B cell (primary cell): ENCODE measurements at regions not wholly inside any gene's neighbourhood (a gene's known extent, or its start where the extent isn't known, plus 50 kb on each side); places are given as distances from the start of the nearest gene placed in this dataset.
"Not testable (repeated sequence)": the region's sequence is repeated elsewhere in the genome, so short reads cannot be mapped to it uniquely, and the experiment has no call there.

Experiments
- ATAC-seq: fragments of 200-7000 bp; cut with Tn5 transposase; one replicate; pipeline ENCODE4 v1.10.0; 2021; ENCODE audit warnings: low read depth, mild to moderate bottlenecking, moderate number of reproducible peaks, moderate library complexity
- CTCF ChIA-PET: fragments of 350-600 bp; sonication (Branson Sonifier 250); formaldehyde crosslinking; loops from one replicate; lab custom pipeline; 2021; ENCODE audit warnings: antibody characterized with exemption, inconsistent platforms; lab: Charles Lee
- POLR2A ChIA-PET: fragments of 350-600 bp; sonication (Branson Sonifier 250); formaldehyde crosslinking; loops from one replicate; lab custom pipeline; 2021; ENCODE audit warnings: antibody characterized with exemption; lab: Charles Lee
- DNase-seq: peaks from one replicate; pipeline ENCODE4 v3.0.0; 2013
- H2AFZ ChIP-seq: 2 replicates; pipeline ENCODE4 v1.6.1; 2012; ENCODE audit warnings: mild to moderate bottlenecking, low read depth, low read length; ENCODE audit not compliant: insufficient read depth, poor library complexity, severe bottlenecking
- H3K27ac ChIP-seq, 2 donors: 1 replicate in 1 of 2; 2 replicates in 1 of 2; pipeline ENCODE4 v1.5.1; 2012 to 2013; ENCODE audit warnings: low read length in 2 of 2, mild to moderate bottlenecking in 2 of 2, moderate library complexity in 1 of 2
- H3K27me3 ChIP-seq, 4 experiments: fragments of 200-600 bp in 1 of 4; sonication (generic) in 1 of 4; replicated peaks in 1 of 4; 1 replicate in 2 of 4; 2 replicates in 2 of 4; pipeline versions ENCODE4 v1.6.1 to v1.7.0; 2013 to 2016; ENCODE audit warnings: low read length in 3 of 4, mild to moderate bottlenecking in 2 of 4, mixed read lengths in 1 of 4, moderate library complexity in 1 of 4; ENCODE audit not compliant: insufficient read depth in 4 of 4, control insufficient read depth in 3 of 4; ENCODE audit errors: control extremely low read depth in 1 of 4
- H3K36me3 ChIP-seq, 2 experiments: replicated peaks in 1 of 2; 1 replicate in 1 of 2; 2 replicates in 1 of 2; pipeline versions ENCODE4 v1.6.1 to v1.7.1; 2013; ENCODE audit warnings: low read length in 1 of 2; ENCODE audit not compliant: insufficient read depth in 2 of 2, control insufficient read depth in 1 of 2; ENCODE audit errors: control extremely low read depth in 1 of 2, extremely low read depth in 1 of 2
- H3K4me1 ChIP-seq, 2 donors: fragments of 200-600 bp in 1 of 2; sonication (generic) in 1 of 2; 1 replicate in 1 of 2; 2 replicates in 1 of 2; pipeline versions ENCODE4 v1.5.1 to v1.6.1; 2013 to 2017; ENCODE audit warnings: low read length in 2 of 2; ENCODE audit not compliant: control insufficient read depth in 2 of 2, insufficient read depth in 2 of 2
- H3K4me2 ChIP-seq: replicated peaks from 2 replicates; pipeline ENCODE3; 2012; ENCODE audit warnings: mild to moderate bottlenecking, low read depth, low read length; ENCODE audit not compliant: poor library complexity, severe bottlenecking
- H3K4me3 ChIP-seq, 5 experiments: fragments of 200-600 bp in 1 of 5; sonication (generic) in 1 of 5; 1 replicate in 3 of 5; 2 replicates in 2 of 5; pipeline versions ENCODE4 v1.5.1 to v1.7.0; 2011 to 2016; ENCODE audit warnings: low read length in 4 of 5, mild to moderate bottlenecking in 4 of 5, low read depth in 2 of 5, control low read depth in 1 of 5, moderate library complexity in 1 of 5; ENCODE audit not compliant: insufficient read depth in 1 of 5; ENCODE audit errors: control extremely low read depth in 1 of 5, extremely low read depth in 1 of 5
- H3K79me2 ChIP-seq: fragments of 200-600 bp; sonication (generic); one replicate; pipeline ENCODE4 v1.6.0; 2016; ENCODE audit warnings: low read length; ENCODE audit not compliant: control insufficient read depth, insufficient read depth
- H3K9ac ChIP-seq: fragments of 200-600 bp; sonication (generic); 2 replicates; pipeline ENCODE4 v1.6.1; 2017; ENCODE audit warnings: mild to moderate bottlenecking, low read length, moderate library complexity
- H3K9me3 ChIP-seq, 3 donors: one replicate each; pipeline versions ENCODE4 v1.6.1 to v1.7.1; 2013; ENCODE audit warnings: low read length in 2 of 3; ENCODE audit not compliant: control insufficient read depth in 2 of 3, insufficient read depth in 1 of 3; ENCODE audit errors: control extremely low read depth in 1 of 3
- H4K20me1 ChIP-seq: 2 replicates; pipeline ENCODE4 v1.6.0; 2012; ENCODE audit warnings: mild to moderate bottlenecking, low read length; ENCODE audit not compliant: insufficient read depth, control insufficient read depth, poor library complexity, severe bottlenecking
- H3K27ac Mint-ChIP-seq: one replicate; pipeline ENCODE4 v1.8.0; 2021; ENCODE audit warnings: mixed read lengths
- H3K27me3 Mint-ChIP-seq: one replicate; pipeline ENCODE4 v1.8.0; 2021; ENCODE audit warnings: mixed read lengths
- H3K4me1 Mint-ChIP-seq: one replicate; pipeline ENCODE4 v1.8.0; 2021; ENCODE audit warnings: mixed read lengths
- H3K4me3 Mint-ChIP-seq: one replicate; pipeline ENCODE4 v1.8.0; 2021; ENCODE audit warnings: mixed read lengths
- H3K9me3 Mint-ChIP-seq: one replicate; pipeline ENCODE4 v1.8.0; 2022; ENCODE audit warnings: mixed read lengths; ENCODE audit not compliant: insufficient read depth
- EZH2 ChIP-seq: IDR thresholded peaks from 2 replicates; pipeline ENCODE4 v1.6.1; 2012; ENCODE audit warnings: borderline replicate concordance, low read depth, mild to moderate bottlenecking, moderate library complexity, low read length; ENCODE audit not compliant: insufficient read depth, poor library complexity, severe bottlenecking
- WGBS: methylation state at CpG from one replicate; pipeline ENCODE4 v1.1.5; 2013; ENCODE audit warnings: missing lambda C conversion rate; ENCODE audit not compliant: insufficient coverage; 5-methylcytosine and 5-hydroxymethylcytosine counted together
- intact Hi-C: fragments of 100-400 bp; cut with micrococcal nuclease; formaldehyde crosslinking; loops from one replicate; pipeline ENCODE4 v1.10.0; 2022
- TF ChIP-seq, protein P1 (sequence below): fragments of 200-600 bp; IDR thresholded peaks from one replicate; pipeline ENCODE4 v1.8.0; 2022; ENCODE audit warnings: antibody characterized with exemption, mild to moderate bottlenecking

DNA sequence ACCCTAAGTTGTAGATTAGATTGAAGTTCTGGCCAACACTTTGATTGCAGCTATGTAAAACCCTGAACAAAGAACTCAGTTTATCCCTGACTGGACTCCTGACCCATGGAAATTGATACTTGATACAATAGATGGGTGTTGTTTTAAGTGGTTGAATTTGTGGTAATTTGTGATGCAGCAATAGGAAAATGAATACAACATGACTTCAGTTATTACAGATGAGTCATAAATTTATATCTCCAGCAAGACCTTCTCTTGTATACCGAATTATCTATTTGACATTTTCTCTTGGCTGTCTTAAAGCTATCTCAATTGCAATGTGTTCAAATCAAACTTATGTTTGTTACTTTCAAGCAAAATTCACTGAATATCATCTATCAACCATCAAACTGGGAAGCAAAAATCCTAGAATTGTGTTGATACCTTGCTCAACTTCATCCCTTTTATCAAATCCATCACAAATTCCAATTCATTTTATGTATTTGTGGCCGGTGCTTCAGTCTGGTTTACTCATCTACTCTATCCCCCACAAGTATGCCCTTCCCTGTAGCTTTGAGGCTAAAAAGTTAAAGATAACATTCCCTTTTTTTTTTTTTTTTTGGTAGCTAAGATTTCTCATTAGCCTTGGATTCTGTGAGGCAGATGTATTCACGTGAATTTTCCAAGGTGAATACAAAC, 129.4 kb upstream of the CENPW start:
- Histone ChIP-seq H3K36me3 (no peaks in the 10 kb centered on the region), H3K79me2 (no peaks in the 10 kb centered on the region), H3K9ac (no peak overlapping the region), H2AFZ (no peak overlapping the region), H3K27me3 (no peaks in the 10 kb centered on the region), H4K20me1 (no peaks in the 10 kb centered on the region), H3K4me1 (no peaks in the 10 kb centered on the region), H3K27ac (no peak overlapping the region), H3K4me3 (no peak overlapping the region), H3K4me2 (no peak overlapping the region), H3K9me3 (no peaks in the 10 kb centered on the region)
- Mint-ChIP-seq H3K9me3 (peaks cover 2% of the 10 kb centered on the region), H3K4me1 (no peaks in the 10 kb centered on the region), H3K4me3 (no peak overlapping the region), H3K27ac (no peak overlapping the region), H3K27me3 (no peaks in the 10 kb centered on the region)
- ATAC-seq: no peak
- TF ChIP-seq EZH2: no peak
- TF ChIP-seq, protein P1, sequence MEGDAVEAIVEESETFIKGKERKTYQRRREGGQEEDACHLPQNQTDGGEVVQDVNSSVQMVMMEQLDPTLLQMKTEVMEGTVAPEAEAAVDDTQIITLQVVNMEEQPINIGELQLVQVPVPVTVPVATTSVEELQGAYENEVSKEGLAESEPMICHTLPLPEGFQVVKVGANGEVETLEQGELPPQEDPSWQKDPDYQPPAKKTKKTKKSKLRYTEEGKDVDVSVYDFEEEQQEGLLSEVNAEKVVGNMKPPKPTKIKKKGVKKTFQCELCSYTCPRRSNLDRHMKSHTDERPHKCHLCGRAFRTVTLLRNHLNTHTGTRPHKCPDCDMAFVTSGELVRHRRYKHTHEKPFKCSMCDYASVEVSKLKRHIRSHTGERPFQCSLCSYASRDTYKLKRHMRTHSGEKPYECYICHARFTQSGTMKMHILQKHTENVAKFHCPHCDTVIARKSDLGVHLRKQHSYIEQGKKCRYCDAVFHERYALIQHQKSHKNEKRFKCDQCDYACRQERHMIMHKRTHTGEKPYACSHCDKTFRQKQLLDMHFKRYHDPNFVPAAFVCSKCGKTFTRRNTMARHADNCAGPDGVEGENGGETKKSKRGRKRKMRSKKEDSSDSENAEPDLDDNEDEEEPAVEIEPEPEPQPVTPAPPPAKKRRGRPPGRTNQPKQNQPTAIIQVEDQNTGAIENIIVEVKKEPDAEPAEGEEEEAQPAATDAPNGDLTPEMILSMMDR: no peak
- ChIA-PET POLR2A (no interaction called here), CTCF (no interaction called here)
- DNase-seq: no peak
- intact Hi-C loops: no loop called here
- WGBS: 90% methylated on average over 2 of the region's 3 CpGs

DNA sequence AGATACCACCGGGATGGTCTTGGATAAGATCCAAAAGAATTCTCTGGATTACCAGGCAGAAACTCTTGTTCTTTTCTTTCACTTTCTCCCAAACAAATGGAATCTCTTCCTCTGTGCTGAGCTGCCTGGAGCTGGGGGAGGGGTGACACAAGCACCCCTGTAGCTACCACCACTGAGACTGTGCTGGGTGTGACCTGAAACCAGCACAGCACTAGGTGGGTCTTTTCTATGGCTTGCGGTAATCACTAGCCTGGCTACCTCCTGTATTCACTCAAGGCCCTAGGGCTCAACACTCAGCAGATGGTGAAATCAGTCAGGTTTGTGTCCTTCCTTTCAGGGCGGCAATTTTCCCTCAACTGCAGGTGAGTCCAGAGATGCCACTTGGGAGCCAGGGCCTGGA, 122.4 kb upstream of the CENPW start:
- H3K9ac ChIP-seq: no peak overlapping the region
- 94% methylated on average over 2 of the region's 3 CpGs for WGBS
- Mint-ChIP-seq H3K4me3 (no peak overlapping the region), H3K9me3 (peaks cover 7% of the 10 kb centered on the region), H3K4me1 (no peaks in the 10 kb centered on the region), H3K27ac (no peak overlapping the region), H3K27me3 (no peaks in the 10 kb centered on the region)
- DNase-seq (no peak), ATAC-seq (no peak)
- H3K27ac ChIP-seq: no peak overlapping the region
- H3K79me2 ChIP-seq: no peaks in the 10 kb centered on the region
- H3K4me1 ChIP-seq: no peaks in the 10 kb centered on the region
- no peaks in the 10 kb centered on the region for H3K9me3 ChIP-seq
- no peak for TF ChIP-seq EZH2
- TF ChIP-seq, protein P1: no peak
- H3K4me3 ChIP-seq: no peak overlapping the region
- H3K27me3 ChIP-seq: no peaks in the 10 kb centered on the region
- POLR2A ChIA-PET: no interaction called here
- no peaks in the 10 kb centered on the region for H3K36me3 ChIP-seq
- no peak overlapping the region for H3K4me2 ChIP-seq
- CTCF ChIA-PET: no interaction called here
- H4K20me1 ChIP-seq: no peaks in the 10 kb centered on the region
- intact Hi-C loops: no loop called here
- no peak overlapping the region for H2AFZ ChIP-seq

DNA sequence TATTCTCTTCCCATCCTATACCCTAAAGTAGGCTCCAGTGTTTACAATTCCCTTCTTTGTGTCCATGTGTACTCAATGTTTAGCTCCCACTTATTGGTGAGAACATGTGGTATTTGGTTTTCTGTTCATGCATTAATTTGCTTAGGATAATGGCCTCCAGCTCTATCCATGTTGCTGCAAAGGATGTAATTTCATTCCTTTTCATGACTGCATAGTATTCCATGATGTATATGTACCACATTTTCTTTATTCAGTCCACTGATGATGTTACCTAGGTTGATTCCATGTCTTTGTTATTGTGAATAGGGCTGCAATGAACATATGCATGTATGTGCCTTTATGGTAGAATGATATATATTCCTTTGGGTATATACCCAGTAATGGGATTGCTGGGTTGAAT, 119.0 kb upstream of the CENPW start:
- ATAC-seq, H3K4me3 Mint-ChIP-seq, H3K27ac ChIP-seq, H3K9me3 ChIP-seq, H3K4me3 ChIP-seq, DNase-seq, H3K4me1 Mint-ChIP-seq, H3K4me1 ChIP-seq, H3K79me2 ChIP-seq, H3K27me3 Mint-ChIP-seq, H3K4me2 ChIP-seq, POLR2A ChIA-PET, H3K9ac ChIP-seq, H2AFZ ChIP-seq, H3K27ac Mint-ChIP-seq, intact Hi-C loops, CTCF ChIA-PET, H3K9me3 Mint-ChIP-seq, H4K20me1 ChIP-seq, H3K36me3 ChIP-seq, H3K27me3 ChIP-seq: not testable (repeated sequence)
